OCI-LY7 (cell line): ENCODE measurements at regions not wholly inside any gene's neighbourhood (a gene's known extent, or its start where the extent isn't known, plus 50 kb on each side); places are given as distances from the start of the nearest gene placed in this dataset.

Experiments used
- EZH2phosphoT487 ChIP-seq: fragments of 200-600 bp; sonication (generic); IDR thresholded peaks from 2 replicates; pipeline ENCODE4 v1.6.1; 2018; ENCODE audit warnings: low read depth, borderline replicate concordance, mild to moderate bottlenecking, mixed run types, antibody characterized with exemption, low read length, moderate library complexity, mixed read lengths
- TF ChIP-seq, protein P1 (sequence below): fragments of 200-600 bp; sonication (generic); conservative IDR thresholded peaks from 2 replicates; pipeline ENCODE4 v1.5.1; 2014; ENCODE audit warnings: mild to moderate bottlenecking, antibody characterized with exemption, low read length, moderate library complexity, mixed read lengths

DNA sequence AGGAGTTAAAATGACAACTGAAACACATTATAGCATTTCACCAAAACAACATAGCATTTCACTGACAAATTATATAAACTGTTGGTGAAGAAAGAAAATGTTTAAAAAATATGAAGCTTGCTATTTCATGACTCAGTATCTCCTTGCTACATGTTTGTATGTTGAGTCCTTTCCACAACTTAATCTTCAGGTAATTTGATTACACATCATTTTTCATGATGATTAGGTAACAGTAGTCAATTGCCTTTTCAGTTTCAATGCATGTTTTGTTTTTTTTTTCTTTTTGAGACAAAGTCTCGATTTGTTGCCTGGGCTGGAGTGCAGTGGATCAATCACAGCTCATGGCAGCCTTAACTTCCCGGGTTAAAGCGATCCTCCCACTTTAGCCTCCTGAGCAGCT lies 177.8 kb upstream of the PMFBP1 start:
- TF ChIP-seq, protein P1, sequence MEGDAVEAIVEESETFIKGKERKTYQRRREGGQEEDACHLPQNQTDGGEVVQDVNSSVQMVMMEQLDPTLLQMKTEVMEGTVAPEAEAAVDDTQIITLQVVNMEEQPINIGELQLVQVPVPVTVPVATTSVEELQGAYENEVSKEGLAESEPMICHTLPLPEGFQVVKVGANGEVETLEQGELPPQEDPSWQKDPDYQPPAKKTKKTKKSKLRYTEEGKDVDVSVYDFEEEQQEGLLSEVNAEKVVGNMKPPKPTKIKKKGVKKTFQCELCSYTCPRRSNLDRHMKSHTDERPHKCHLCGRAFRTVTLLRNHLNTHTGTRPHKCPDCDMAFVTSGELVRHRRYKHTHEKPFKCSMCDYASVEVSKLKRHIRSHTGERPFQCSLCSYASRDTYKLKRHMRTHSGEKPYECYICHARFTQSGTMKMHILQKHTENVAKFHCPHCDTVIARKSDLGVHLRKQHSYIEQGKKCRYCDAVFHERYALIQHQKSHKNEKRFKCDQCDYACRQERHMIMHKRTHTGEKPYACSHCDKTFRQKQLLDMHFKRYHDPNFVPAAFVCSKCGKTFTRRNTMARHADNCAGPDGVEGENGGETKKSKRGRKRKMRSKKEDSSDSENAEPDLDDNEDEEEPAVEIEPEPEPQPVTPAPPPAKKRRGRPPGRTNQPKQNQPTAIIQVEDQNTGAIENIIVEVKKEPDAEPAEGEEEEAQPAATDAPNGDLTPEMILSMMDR = no peak
- TF ChIP-seq EZH2phosphoT487 = no peak
